GM19372 (cell line): ENCODE measurements at regions not wholly inside any gene's neighbourhood (a gene's known extent, or its start where the extent isn't known, plus 50 kb on each side); places are given as distances from the start of the nearest gene placed in this dataset.
"Not testable (repeated sequence)": the region's sequence is repeated elsewhere in the genome, so short reads cannot be mapped to it uniquely, and the experiment has no call there.

Experiments
- ATAC-seq: cut with Tn5 transposase; IDR thresholded peaks from one replicate; pipeline ENCODE4 v1.9.1; 2021; ENCODE audit warnings: mild to moderate bottlenecking, low read depth, moderate library complexity; ENCODE audit not compliant: unreplicated experiment

- ATAC-seq: no peak
Measured at GRCh38 chrX:1140236-1140681, 72.2 kb downstream of the CRLF2 start.

GRCh38 chrX:1139185-1139500, 73.3 kb downstream of the CRLF2 start:
- ATAC-seq: no peak

GRCh38 chrX:1138476-1139184, 73.8 kb downstream of the CRLF2 start:
- no peak for ATAC-seq

- no peak for ATAC-seq
Measured at GRCh38 chrX:1137531-1137930, 74.9 kb downstream of the CRLF2 start.

- ATAC-seq: not testable (repeated sequence)
Measured at GRCh38 chrX:1136582-1136981, 75.9 kb downstream of the CRLF2 start.

- ATAC-seq: no peak
Measured at GRCh38 chrX:1134976-1135375, 77.5 kb downstream of the CRLF2 start.

GRCh38 chrX:1134156-1134555, 78.3 kb downstream of the CRLF2 start:
- no peak for ATAC-seq

GRCh38 chrX:1126738-1127137, 85.7 kb downstream of the CRLF2 start:
- no peak for ATAC-seq

GRCh38 chrX:1124531-1124930, 87.9 kb downstream of the CRLF2 start:
- no peak for ATAC-seq

GRCh38 chrX:1122851-1123250, 89.6 kb downstream of the CRLF2 start:
- not testable (repeated sequence) for ATAC-seq

GRCh38 chrX:1119275-1119674, 93.2 kb downstream of the CRLF2 start:
- no peak for ATAC-seq

GRCh38 chrX:1118572-1119199, 93.8 kb downstream of the CRLF2 start:
- no peak for ATAC-seq

- not testable (repeated sequence) for ATAC-seq
Measured at GRCh38 chrX:1115411-1115810, 97.0 kb downstream of the CRLF2 start.

- ATAC-seq: no peak
Measured at GRCh38 chrX:1112321-1112720, 100.1 kb downstream of the CRLF2 start.

GRCh38 chrX:1111601-1112300, 100.7 kb downstream of the CRLF2 start:
- ATAC-seq: no peak

GRCh38 chrX:1109580-1110119, 102.8 kb downstream of the CRLF2 start:
- ATAC-seq: no peak

GRCh38 chrX:1108501-1109445, 103.7 kb downstream of the CRLF2 start:
- ATAC-seq: no peak

- no peak for ATAC-seq
Measured at GRCh38 chrX:1106478-1107210, 105.8 kb downstream of the CRLF2 start.

GRCh38 chrX:1105671-1106419, 106.6 kb downstream of the CRLF2 start:
- no peak for ATAC-seq
